ENCODE measurements at regions not wholly inside any gene's neighbourhood (a gene's known extent, or its start where the extent isn't known, plus 50 kb on each side); places are given as distances from the start of the nearest gene placed in this dataset.

- intact Hi-C loops (cut with DNase I; ENCODE audit: low total_unique reads) = no loop called here
- Histone ChIP-seq H3K27ac (no peak overlapping the region), H3K9me3 (no peaks in the 10 kb centered on the region), H3K36me3 (no peaks in the 10 kb centered on the region), H3K27me3 (no peaks in the 10 kb centered on the region), H3K4me3 (no peak overlapping the region), H3K4me1 (peaks cover 5 to 19% (median 8%) of the 10 kb centered on the region in 4 donors)
- 84 to 89% methylated on average over 10 to 13 of the region's 13 CpGs for WGBS, 2 donors (ENCODE audit: low coverage in 1 of 2)
- no peak for DNase-seq
- TF ChIP-seq POLR2A (IDR thresholded peaks at IDR 0.05) (no peak), EP300 (IDR thresholded peaks at IDR 0.05; ENCODE audit: low read depth) (no peak), CTCF (IDR thresholded peaks at IDR 0.05) (no peak), POLR2AphosphoS5 (IDR thresholded peaks at IDR 0.05) (no peak)
- in situ Hi-C loops (cut with MboI; ENCODE audit: low pct_ligation_motif_present in 1 of 4, low pct_unique_long_range_greater_than_20kb in 1 of 4, low sequenced_read_pairs in 3 of 4) = no loop called here
Measured at GRCh38 chr1:234756066-234756774, 146.2 kb upstream of the IRF2BP2 start.

GRCh38 chr1:234755449-234755863 is 145.5 kb upstream of the IRF2BP2 start:
- Histone ChIP-seq H3K27me3 (no peaks in the 10 kb centered on the region), H3K4me3 (no peak overlapping the region), H3K9me3 (no peaks in the 10 kb centered on the region), H3K4me1 (peaks cover 7 to 25% (median 11%) of the 10 kb centered on the region in 4 donors), H3K36me3 (no peaks in the 10 kb centered on the region), H3K27ac (peak overlapping the region in 3 of 4 donors; percentile 3 to 13 (median 10))
- peak; percentile 77 for DNase-seq
- intact Hi-C loops (cut with DNase I; ENCODE audit: low total_unique reads) (no loop called here), in situ Hi-C loops (cut with MboI; ENCODE audit: low pct_ligation_motif_present in 1 of 4, low pct_unique_long_range_greater_than_20kb in 1 of 4, low sequenced_read_pairs in 3 of 4) (no loop called here)
- TF ChIP-seq EP300 (IDR thresholded peaks at IDR 0.05; ENCODE audit: low read depth) (no peak), POLR2AphosphoS5 (IDR thresholded peaks at IDR 0.05) (peak; percentile 44 to 62 (median 46))
- WGBS, 2 donors (ENCODE audit: low coverage in 1 of 2) = 33 to 53% methylated on average over 1 to 8 of the region's 8 CpGs

GRCh38 chr1:234753979-234754378 is 144.0 kb upstream of the IRF2BP2 start:
- Histone ChIP-seq H3K4me3 (no peak overlapping the region), H3K36me3 (no peaks in the 10 kb centered on the region), H3K4me1 (peaks cover 3 to 17% (median 9%) of the 10 kb centered on the region in 4 donors), H3K27ac (no peak overlapping the region), H3K9me3 (no peaks in the 10 kb centered on the region), H3K27me3 (no peaks in the 10 kb centered on the region)
- intact Hi-C loops (cut with DNase I; ENCODE audit: low total_unique reads) (no loop called here), in situ Hi-C loops (cut with MboI; ENCODE audit: low pct_ligation_motif_present in 1 of 4, low pct_unique_long_range_greater_than_20kb in 1 of 4, low sequenced_read_pairs in 3 of 4) (no loop called here)
- DNase-seq = no peak
- WGBS, 2 donors (ENCODE audit: low coverage in 1 of 2) = 79 to 82% methylated on average over 1 to 3 of the region's 3 CpGs
- peak in 1 of 3 donors; percentile 26 for TF ChIP-seq POLR2AphosphoS5 (IDR thresholded peaks at IDR 0.05)
- no peak for TF ChIP-seq CTCF (IDR thresholded peaks at IDR 0.05)
- TF ChIP-seq POLR2A (IDR thresholded peaks at IDR 0.05) = no peak

- no peaks in the 10 kb centered on the region for H3K36me3 ChIP-seq
- in situ Hi-C loops (cut with MboI; ENCODE audit: low pct_ligation_motif_present in 1 of 4, low pct_unique_long_range_greater_than_20kb in 1 of 4, low sequenced_read_pairs in 3 of 4) (no loop called here), intact Hi-C loops (cut with DNase I; ENCODE audit: low total_unique reads) (no loop called here)
- no peak for TF ChIP-seq POLR2A (IDR thresholded peaks at IDR 0.05)
- peaks cover 3 to 17% (median 9%) of the 10 kb centered on the region in 4 donors for H3K4me1 ChIP-seq
- H3K27me3 ChIP-seq = no peaks in the 10 kb centered on the region
- H3K27ac ChIP-seq = no peak overlapping the region
- DNase-seq = no peak
- H3K9me3 ChIP-seq = no peaks in the 10 kb centered on the region
- 92 to 100% methylated on average over 1 to 8 of the region's 8 CpGs for WGBS, 2 donors (ENCODE audit: low coverage in 1 of 2)
- no peak overlapping the region for H3K4me3 ChIP-seq
Measured at GRCh38 chr1:234752927-234753326, 142.9 kb upstream of the IRF2BP2 start.

- Histone ChIP-seq H3K27ac (peak overlapping the region; percentile 18 to 53 (median 46)), H3K9me3 (no peaks in the 10 kb centered on the region), H3K36me3 (no peaks in the 10 kb centered on the region), H3K4me3 (no peak overlapping the region), H3K4me1 (peaks cover 3 to 17% (median 9%) of the 10 kb centered on the region in 4 donors), H3K27me3 (no peaks in the 10 kb centered on the region)
- in situ Hi-C loops (cut with MboI; ENCODE audit: low pct_ligation_motif_present in 1 of 4, low pct_unique_long_range_greater_than_20kb in 1 of 4, low sequenced_read_pairs in 3 of 4) = no loop called here
- no peak for DNase-seq
- TF ChIP-seq POLR2AphosphoS5 (IDR thresholded peaks at IDR 0.05) (no peak), POLR2A (IDR thresholded peaks at IDR 0.05) (no peak), EP300 (IDR thresholded peaks at IDR 0.05; ENCODE audit: low read depth) (no peak), CTCF (IDR thresholded peaks at IDR 0.05) (no peak)
- 89% methylated on average over 7 of the region's 7 CpGs; no CpG with 5 or more reads in 1 of the 2 donors for WGBS, 2 donors (ENCODE audit: low coverage in 1 of 2)
- intact Hi-C loops (cut with DNase I; ENCODE audit: low total_unique reads) = no loop called here
Measured at GRCh38 chr1:234751678-234752077, 141.7 kb upstream of the IRF2BP2 start.

Measured in transverse colon (tissue), 4 donors.